ENCODE measurements at regions not wholly inside any gene's neighbourhood (a gene's known extent, or its start where the extent isn't known, plus 50 kb on each side); places are given as distances from the start of the nearest gene placed in this dataset.

DNA sequence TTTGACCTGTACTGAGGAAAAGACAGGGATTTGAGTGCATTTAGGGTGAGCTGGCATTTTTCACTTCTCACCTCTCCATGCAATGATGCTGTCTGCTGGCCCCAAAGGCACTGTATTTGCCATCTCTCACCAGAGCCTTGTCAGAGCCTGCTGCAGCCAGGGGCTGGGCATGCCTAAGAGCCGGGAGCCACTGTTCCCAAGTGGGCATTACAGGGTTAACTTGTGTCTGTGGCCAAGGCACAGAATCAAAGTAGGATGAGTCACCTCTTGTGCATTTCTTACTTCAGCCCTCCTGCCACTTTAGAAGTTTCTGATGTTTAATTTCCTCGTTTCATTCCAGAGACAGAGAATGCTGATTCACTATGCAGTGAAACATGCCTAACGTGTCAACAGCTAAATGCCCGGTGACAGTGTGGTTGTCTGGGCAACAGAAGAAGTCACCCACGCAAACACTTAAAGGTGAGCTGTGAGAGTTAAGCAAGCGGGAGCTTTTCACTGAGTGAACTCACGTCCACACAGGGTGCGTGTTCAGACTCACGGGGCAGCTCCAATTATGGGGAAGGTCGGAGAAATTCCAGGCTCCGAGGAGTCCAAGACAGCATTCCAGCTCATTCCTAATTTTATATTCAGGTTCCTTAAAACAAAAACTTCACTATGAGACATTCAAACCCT, 57.1 kb upstream of the IGFBP3 start:
- TF ChIP-seq, protein P1, sequence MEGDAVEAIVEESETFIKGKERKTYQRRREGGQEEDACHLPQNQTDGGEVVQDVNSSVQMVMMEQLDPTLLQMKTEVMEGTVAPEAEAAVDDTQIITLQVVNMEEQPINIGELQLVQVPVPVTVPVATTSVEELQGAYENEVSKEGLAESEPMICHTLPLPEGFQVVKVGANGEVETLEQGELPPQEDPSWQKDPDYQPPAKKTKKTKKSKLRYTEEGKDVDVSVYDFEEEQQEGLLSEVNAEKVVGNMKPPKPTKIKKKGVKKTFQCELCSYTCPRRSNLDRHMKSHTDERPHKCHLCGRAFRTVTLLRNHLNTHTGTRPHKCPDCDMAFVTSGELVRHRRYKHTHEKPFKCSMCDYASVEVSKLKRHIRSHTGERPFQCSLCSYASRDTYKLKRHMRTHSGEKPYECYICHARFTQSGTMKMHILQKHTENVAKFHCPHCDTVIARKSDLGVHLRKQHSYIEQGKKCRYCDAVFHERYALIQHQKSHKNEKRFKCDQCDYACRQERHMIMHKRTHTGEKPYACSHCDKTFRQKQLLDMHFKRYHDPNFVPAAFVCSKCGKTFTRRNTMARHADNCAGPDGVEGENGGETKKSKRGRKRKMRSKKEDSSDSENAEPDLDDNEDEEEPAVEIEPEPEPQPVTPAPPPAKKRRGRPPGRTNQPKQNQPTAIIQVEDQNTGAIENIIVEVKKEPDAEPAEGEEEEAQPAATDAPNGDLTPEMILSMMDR (IDR thresholded peaks at IDR 0.05): no peak
- TF ChIP-seq EZH2 (IDR thresholded peaks at IDR 0.05) (no peak), EZH2phosphoT487 (IDR thresholded peaks at IDR 0.05) (no peak)
